Hypothalamus (tissue), 51 donors: ENCODE measurements at regions not wholly inside any gene's neighbourhood (a gene's known extent, or its start where the extent isn't known, plus 50 kb on each side); places are given as distances from the start of the nearest gene placed in this dataset.

ENCODE experiments used
- DNase-seq, 51 donors: peaks; one replicate each; lab custom pipeline; 2025; lab: John Stamatoyannopoulos, UW

DNA sequence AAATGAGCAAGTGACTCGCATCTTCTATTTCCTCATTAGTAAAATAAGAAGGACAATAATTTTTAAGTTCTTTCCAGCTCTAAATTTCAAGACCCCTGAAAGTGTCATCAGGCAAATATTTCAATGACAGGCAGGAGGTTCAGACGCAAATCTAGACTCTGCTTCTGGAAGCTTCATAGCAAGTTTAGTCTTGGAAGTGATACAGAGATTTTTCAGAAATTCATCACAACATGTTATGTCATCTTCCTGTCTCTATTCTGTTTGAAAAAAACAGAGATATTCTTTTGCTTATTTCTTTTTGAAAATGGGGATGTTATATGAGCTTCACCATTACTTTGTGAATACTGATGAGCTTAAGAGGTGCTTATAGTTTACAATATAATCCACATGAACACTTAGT is 74.0 kb downstream of the C3orf85 start:
- no peak for DNase-seq

DNA sequence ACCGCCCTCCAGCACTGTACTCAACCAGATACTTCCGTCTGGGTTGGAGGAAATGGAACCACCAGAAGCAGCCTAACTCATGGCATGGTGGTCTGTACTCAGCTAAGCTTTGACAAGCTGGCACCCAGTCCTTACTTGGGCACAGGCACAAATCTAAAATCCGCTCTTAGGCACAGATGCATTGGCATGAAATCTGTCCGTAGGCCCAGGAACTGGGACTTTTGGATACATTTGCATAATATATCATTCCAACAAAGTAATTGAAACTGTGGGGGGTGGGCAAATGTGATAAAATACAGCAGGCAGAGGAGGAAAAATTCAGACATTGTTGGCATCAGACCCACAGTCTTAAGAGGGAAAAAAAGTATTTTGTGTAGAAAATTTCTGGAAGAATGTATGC is 75.4 kb downstream of the C3orf85 start:
- DNase-seq = no peak

DNA sequence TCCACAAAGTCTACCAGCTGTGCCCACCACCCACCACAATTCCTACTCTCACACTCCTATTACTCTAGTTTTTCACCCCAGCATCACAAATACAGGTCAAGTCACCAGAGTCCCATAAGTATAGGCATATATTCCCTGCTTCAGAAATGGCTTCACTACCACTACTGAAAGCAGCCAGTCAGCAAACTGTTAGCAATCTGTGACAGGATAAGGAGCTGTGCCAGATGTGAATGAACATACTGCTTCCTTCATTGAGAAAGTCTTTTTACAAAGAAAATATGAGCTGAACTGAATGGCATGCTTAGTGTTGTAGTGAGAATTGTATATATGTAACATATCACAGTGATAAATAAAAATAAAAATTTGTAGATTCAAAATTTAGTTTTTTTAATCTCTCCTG is 76.8 kb downstream of the C3orf85 start:
- no peak for DNase-seq

DNA sequence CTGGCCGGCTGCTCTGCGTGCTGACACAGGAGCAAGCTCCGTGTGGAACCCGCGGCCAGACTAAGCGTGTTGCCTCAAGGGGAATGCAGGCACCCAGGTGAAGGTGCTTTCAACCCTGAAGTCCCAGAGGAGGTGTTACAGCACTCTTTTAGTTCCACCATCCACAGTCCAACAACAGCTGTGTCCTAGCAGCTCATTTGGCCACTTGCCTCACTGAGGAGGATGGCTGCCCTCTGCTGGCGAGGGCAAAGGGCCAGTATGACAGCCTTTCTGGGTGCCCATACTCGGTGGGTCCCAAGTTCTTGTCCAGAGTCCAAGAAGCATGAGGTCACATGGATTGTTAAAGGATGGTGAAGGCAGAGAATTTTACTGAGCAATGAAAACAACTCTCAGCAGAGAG is 87.8 kb downstream of the C3orf85 start:
- peak in 3 of 51 donors; percentile 1 to 5 (median 1) for DNase-seq

DNA sequence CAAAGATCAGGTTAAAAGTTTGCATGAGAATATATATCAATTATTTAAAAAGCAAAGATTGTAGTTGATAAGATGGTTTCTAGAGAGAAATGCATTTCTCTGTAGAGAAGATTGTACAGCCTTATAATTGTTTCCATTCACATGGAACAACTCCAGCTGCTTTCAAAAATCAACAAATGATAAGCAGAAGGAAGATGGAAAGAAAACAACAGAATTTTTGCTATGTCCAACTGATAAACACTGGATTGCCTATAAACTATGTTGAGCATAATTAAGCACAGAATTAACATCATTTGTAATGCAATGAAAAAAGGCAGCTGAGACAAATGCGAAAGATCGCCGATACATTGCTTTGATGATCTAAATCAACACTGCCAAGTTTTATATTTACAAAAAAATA is 89.0 kb downstream of the C3orf85 start:
- no peak for DNase-seq

DNA sequence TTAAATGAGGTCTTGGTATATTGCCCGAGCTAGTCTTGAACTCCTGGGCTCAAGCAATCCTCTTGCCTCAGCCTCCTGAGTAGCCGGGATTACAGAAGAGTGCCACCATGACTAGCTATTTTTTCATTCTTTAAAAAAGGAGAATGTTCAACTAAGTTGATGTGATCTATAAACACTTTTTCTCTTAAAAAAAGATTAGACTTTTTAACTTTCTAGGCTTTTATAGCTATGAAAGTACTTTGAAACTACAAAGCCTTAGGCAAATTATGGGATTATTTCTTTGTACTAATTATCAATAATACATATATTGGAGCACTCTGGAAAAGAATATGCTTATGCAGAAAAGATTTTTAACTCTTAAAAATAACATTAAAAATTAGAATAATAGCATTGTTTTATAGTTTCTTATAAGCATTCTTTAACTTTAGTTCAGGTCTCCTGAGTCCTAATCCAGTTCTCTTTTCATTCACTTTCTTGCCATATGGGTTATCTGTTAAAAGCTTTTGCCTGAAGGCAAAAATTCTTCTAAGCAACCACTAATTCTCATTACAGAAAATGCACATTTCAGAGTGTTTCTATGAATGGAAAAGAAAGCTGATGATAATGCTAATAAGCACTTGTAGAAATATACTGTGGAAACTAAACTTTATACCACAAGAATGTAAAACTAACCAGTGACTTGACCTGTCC is 87.8 kb downstream of the DPPA2 start:
- no peak for DNase-seq

DNA sequence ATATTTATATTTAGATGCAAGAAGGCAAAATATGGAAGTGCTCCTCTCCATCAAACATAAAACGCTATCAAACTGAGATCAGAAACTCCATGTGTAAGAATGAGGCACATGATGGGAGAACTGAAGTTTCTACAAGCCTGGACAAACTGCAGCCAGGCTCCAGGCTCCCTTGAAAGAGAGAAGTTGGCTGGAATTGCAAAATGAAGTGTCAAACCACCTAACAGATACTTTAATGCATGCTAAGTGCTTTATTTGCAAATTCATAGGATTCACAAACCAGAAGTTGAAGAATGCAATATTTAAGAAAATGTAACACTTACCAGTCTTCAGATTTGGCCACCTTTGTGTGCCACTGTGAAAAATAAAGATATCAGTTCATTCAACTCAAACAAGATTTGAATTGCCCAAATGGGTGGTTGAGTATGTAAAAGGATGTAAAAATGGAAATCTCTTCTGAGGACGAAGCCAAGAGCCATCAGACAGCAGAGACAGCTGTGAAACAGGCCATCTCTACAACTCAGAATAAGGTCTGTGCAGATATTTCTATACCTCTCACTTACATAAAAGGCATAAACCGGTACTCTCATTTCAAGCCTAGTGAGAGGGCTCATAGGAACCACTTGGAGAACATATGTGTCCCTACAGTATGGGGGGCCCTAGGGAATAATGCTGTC is 87.0 kb downstream of the DPPA2 start:
- DNase-seq = no peak

DNA sequence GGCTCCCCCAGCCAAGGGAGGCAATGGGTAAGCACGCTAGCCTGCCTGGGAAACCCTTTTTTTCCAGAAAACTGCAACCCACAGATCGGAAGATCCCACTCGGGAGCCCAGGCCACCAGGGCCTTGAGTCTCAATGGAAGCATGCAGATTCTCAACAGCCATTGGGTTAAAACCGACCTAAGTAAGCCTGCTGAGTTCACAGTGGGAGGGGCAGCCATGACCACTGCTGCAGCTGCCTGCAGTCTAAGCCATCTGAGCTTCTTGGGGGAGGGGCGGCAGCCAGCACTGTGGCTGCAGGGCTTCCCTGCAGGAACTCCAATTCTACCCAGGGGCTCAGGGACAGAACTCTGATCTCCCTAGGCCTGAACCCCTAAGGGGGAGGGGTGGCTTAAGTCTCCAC is 82.0 kb downstream of the DPPA2 start:
- no peak for DNase-seq

DNA sequence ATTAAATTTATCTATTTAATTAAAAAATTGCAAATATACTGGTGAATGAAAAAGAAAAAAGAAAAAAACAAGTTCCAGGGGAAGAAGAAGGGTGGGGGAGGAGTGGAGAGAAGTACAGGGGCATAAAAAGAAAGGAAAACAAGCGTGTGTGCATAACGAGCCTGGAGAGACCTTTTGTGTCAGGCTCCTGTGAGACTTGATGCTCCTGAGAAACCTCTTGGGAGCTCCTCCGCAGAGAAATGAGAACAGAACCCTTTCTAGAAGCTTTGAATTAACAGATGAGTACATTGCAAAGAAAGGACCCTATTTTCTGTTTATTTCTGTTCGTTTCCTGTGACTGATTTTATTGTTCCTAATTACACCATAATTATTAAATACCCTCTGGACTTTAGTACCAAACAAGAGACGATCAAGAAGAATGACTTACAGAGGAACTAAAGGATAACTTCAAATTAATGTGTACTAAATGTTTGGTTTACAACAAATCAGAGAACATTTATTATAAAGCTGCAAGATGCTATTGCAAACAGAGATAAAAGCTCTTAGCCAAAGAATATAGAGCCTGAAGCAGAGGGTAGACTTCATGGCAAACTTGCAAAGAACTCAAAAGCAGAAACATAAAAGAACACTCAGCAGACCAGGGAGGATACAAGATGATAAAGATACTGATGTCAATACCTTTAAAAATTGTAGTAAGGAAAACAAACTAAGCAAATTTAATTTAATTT is 74.7 kb downstream of the DPPA2 start:
- DNase-seq = no peak

DNA sequence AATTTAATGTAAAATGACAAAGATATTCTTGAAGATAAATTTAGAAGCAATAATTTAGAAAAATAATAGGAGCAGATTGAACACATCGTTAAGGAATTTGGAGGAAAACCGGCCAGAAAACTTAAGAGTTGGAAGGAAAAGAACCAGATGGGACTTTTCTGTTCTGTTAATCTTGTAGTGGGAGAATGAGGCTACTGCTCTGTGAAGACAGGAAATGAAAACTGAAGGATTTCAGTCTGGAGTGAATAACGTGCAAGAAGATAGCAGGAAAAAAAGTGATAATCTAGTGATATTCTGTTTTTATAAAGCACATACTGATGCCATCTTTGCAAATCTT is 74.2 kb downstream of the DPPA2 start:
- no peak for DNase-seq
